OCI-LY3 (cell line): ENCODE measurements at regions not wholly inside any gene's neighbourhood (a gene's known extent, or its start where the extent isn't known, plus 50 kb on each side); places are given as distances from the start of the nearest gene placed in this dataset.

Experiments used
- EZH2phosphoT487 ChIP-seq: fragments of 200-600 bp; shearing (Covaris generic); IDR thresholded peaks from 2 replicates; pipeline ENCODE4 v1.6.1; 2018; ENCODE audit warnings: antibody characterized with exemption, mixed run types, low read depth
- TF ChIP-seq, protein P1 (sequence below): fragments of 200-600, 300-600 bp; sonication (generic); IDR thresholded peaks from 2 replicates; pipeline ENCODE4 v1.5.1; 2014; ENCODE audit warnings: antibody characterized with exemption, low read length, low read depth

DNA sequence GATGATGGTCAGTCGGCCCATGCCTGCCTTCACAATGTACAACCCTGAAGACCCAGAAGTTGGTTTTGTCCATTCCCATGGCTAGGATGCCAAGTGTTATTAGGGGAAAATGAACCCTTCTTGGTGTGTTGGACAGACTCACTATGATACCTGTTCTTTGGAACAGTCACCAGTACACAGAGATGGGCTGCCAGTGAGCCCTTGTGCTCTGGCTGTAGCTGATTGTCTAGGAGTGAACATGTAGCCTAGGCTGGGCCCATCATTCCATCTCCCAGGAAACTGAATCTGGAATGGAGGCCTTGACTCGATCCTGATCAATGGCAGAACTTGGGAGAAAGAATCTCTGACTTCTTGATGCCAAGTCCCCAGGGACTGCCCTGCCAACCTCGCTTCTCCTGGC, 188.9 kb downstream of the EVX1 start:
- TF ChIP-seq, protein P1, sequence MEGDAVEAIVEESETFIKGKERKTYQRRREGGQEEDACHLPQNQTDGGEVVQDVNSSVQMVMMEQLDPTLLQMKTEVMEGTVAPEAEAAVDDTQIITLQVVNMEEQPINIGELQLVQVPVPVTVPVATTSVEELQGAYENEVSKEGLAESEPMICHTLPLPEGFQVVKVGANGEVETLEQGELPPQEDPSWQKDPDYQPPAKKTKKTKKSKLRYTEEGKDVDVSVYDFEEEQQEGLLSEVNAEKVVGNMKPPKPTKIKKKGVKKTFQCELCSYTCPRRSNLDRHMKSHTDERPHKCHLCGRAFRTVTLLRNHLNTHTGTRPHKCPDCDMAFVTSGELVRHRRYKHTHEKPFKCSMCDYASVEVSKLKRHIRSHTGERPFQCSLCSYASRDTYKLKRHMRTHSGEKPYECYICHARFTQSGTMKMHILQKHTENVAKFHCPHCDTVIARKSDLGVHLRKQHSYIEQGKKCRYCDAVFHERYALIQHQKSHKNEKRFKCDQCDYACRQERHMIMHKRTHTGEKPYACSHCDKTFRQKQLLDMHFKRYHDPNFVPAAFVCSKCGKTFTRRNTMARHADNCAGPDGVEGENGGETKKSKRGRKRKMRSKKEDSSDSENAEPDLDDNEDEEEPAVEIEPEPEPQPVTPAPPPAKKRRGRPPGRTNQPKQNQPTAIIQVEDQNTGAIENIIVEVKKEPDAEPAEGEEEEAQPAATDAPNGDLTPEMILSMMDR = no peak
- no peak for TF ChIP-seq EZH2phosphoT487
